ENCODE measurements at regions not wholly inside any gene's neighbourhood (a gene's known extent, or its start where the extent isn't known, plus 50 kb on each side); places are given as distances from the start of the nearest gene placed in this dataset.
"Not testable (repeated sequence)": the region's sequence is repeated elsewhere in the genome, so short reads cannot be mapped to it uniquely, and the experiment has no call there.

DNA sequence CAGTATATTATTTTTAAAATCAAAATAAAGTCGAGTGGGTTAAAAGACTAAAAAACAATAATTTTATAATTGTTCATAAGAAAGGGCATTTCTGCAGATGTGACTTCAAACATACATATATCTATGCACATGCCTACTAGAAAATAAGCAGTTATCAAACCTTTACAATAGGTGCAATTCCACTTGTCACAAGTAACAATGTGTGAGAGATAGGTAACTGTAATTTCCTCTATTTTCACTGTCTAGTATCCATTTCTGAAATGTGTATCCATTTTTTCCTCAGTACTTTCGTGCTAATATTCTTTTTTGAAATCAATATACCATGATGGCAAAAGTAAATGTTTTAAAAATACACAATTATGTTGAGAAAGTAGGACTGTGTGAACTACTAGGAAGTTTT, 96.9 kb upstream of the GNAI1 start:
- no peaks in the 10 kb centered on the region for H3K36me3 Mint-ChIP-seq
- no peak for DNase-seq (ENCODE audit: low spot score in 2 of 2)
- H3K27ac Mint-ChIP-seq: no peak overlapping the region
- H3K9me3 Mint-ChIP-seq: peaks cover 12% of the 10 kb centered on the region
- H3K4me1 Mint-ChIP-seq: no peaks in the 10 kb centered on the region
- H3K4me3 Mint-ChIP-seq: no peak overlapping the region
- no peak for ATAC-seq

GRCh38 chr7:80036107-80036506, 98.5 kb upstream of the GNAI1 start:
- DNase-seq (ENCODE audit: low spot score in 2 of 2) (no peak), ATAC-seq (no peak)
- Mint-ChIP-seq H3K36me3 (no peaks in the 10 kb centered on the region), H3K27ac (no peak overlapping the region), H3K9me3 (peaks cover 10% of the 10 kb centered on the region), H3K4me3 (no peak overlapping the region), H3K4me1 (no peaks in the 10 kb centered on the region)

DNA sequence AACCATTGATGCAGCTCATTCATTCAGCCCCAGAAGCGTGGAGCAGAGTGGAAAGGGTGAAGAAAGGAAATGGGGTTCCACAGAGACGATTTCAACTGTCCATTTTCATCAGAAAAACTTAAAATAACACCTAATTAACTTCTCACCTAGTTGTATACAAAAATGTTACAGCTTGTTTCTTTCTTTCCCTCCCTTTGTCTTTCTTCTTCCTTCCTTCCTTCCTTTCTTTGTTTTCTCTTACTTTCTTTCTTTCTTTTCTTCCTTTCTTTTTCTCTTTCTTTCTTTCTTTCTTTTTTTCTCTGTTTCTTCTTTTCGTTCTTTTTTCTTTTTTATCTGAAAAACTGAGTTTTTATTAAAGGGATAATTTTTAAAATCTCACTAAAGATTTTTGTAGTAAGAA, 105.9 kb upstream of the GNAI1 start:
- DNase-seq (ENCODE audit: low spot score in 2 of 2): no peak
- Mint-ChIP-seq H3K36me3 (no peaks in the 10 kb centered on the region), H3K9me3 (peaks cover 17% of the 10 kb centered on the region), H3K4me3 (no peak overlapping the region), H3K4me1 (no peaks in the 10 kb centered on the region), H3K27ac (no peak overlapping the region)
- ATAC-seq: no peak

DNA sequence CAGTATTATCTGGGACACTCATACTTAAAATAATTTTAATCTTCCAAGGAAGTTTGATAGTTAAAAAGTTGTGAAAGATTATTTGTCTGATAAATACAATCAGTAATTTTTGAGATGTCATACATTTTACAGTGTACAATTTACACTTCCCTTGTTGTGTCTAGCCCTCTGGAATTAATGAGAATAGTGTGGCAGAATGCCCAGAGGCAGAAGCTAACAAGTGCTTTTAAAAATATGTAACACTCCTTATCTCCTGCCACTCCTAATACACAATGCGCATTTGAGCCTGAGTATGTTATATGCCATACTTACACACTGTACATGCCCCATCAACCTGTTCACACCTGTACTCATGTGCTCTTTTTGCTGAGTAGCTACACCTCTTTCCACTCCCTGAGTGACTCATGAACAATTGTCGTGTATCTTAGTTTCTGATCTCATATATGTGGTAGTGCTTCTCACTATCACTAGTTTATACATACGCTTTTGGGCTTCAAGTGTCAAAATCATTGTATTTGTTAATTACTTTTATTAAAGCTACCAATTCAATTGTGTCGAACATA, 106.9 kb upstream of the GNAI1 start:
- Mint-ChIP-seq H3K27ac (no peak overlapping the region), H3K9me3 (peaks cover 22% of the 10 kb centered on the region), H3K4me1 (no peaks in the 10 kb centered on the region), H3K4me3 (no peak overlapping the region), H3K36me3 (no peaks in the 10 kb centered on the region)
- no peak for DNase-seq (ENCODE audit: low spot score in 2 of 2)
- no peak for ATAC-seq

GRCh38 chr7:80026766-80027165, 107.9 kb upstream of the GNAI1 start:
- Mint-ChIP-seq H3K27ac (no peak overlapping the region), H3K36me3 (no peaks in the 10 kb centered on the region), H3K4me1 (no peaks in the 10 kb centered on the region), H3K9me3 (peaks cover 22% of the 10 kb centered on the region), H3K4me3 (no peak overlapping the region)
- ATAC-seq: no peak
- no peak for DNase-seq (ENCODE audit: low spot score in 2 of 2)

- H3K4me3 Mint-ChIP-seq; ATAC-seq; H3K36me3 Mint-ChIP-seq; H3K27ac Mint-ChIP-seq; DNase-seq (ENCODE audit: low spot score in 2 of 2); H3K4me1 Mint-ChIP-seq: not testable (repeated sequence)
- H3K9me3 Mint-ChIP-seq: peaks cover 17% of the 10 kb centered on the region
Observed at GRCh38 chr7:80020277-80020676, 114.4 kb upstream of the GNAI1 start.

- not testable (repeated sequence) for H3K36me3 Mint-ChIP-seq; DNase-seq (ENCODE audit: low spot score in 2 of 2); H3K27ac Mint-ChIP-seq; H3K4me3 Mint-ChIP-seq; ATAC-seq; H3K4me1 Mint-ChIP-seq
- H3K9me3 Mint-ChIP-seq: peaks cover 17% of the 10 kb centered on the region
Observed at GRCh38 chr7:80019809-80020207, 114.8 kb upstream of the GNAI1 start.

- Mint-ChIP-seq H3K4me3 (no peak overlapping the region), H3K36me3 (no peaks in the 10 kb centered on the region), H3K9me3 (peaks cover 17% of the 10 kb centered on the region), H3K4me1 (no peaks in the 10 kb centered on the region), H3K27ac (no peak overlapping the region)
- no peak for DNase-seq (ENCODE audit: low spot score in 2 of 2)
- no peak for ATAC-seq
Observed at GRCh38 chr7:80018941-80019808, 115.5 kb upstream of the GNAI1 start.

DNA sequence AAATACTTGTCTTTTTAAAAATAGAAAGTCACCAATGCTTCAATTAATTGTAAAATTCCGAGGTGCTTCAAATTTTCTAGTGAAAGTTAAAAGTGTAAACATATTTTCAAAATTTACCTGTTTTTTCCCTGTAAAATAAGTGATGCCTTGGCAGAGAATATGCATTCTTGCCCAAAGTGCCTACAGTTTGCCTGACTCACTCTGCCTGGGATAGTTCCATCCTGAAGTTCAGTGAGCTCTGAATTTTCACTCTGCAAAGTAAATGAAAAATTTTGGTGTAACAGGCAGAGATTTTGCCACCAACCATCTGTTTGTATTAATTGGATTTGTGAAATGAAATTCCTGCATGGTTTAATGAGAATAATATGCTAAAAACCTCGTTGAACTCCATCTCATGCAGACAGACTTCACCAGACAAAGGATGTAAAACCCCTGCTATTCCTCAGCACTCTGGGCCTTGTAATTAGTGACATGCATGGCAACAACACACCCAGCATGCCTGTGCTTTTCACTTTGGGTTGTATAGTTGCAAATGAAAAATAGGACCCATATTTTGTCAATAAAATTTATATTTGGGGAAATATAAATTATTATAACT, 117.4 kb upstream of the GNAI1 start:
- Mint-ChIP-seq H3K4me3 (no peak overlapping the region), H3K4me1 (no peaks in the 10 kb centered on the region), H3K27ac (no peak overlapping the region), H3K9me3 (peaks cover 18% of the 10 kb centered on the region), H3K36me3 (no peaks in the 10 kb centered on the region)
- ATAC-seq (no peak), DNase-seq (ENCODE audit: low spot score in 2 of 2) (no peak)

GRCh38 chr7:80014511-80014910, 120.1 kb upstream of the GNAI1 start:
- no peak for ATAC-seq
- H3K4me3 Mint-ChIP-seq: no peak overlapping the region
- no peak overlapping the region for H3K27ac Mint-ChIP-seq
- DNase-seq (ENCODE audit: low spot score in 2 of 2): no peak
- no peaks in the 10 kb centered on the region for H3K4me1 Mint-ChIP-seq
- H3K9me3 Mint-ChIP-seq: peaks cover 14% of the 10 kb centered on the region
- no peaks in the 10 kb centered on the region for H3K36me3 Mint-ChIP-seq

DNA sequence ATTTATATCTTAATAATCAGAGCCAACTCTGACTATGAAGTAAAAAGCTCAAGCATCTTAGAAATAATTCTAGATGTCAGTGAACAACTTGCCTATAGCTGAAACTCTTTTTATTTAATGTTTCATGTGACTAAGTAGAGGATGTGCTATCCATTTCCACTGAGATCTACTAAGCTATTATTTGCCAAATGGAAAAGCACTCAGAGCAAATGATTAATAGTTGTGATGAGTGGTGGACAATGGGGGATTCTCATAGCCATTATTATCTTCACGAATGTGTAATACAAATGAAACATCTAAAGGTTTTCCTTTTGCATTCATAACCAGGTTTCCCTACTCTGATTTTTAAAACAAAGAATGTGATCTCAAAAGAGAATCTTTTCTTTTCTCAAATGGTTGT, 126.6 kb upstream of the GNAI1 start:
- Mint-ChIP-seq H3K36me3 (no peaks in the 10 kb centered on the region), H3K27ac (no peak overlapping the region), H3K4me1 (no peaks in the 10 kb centered on the region), H3K4me3 (no peak overlapping the region), H3K9me3 (peaks cover 4% of the 10 kb centered on the region)
- DNase-seq (ENCODE audit: low spot score in 2 of 2) (no peak), ATAC-seq (no peak)

GRCh38 chr7:80002865-80003264, 131.8 kb upstream of the GNAI1 start:
- no peaks in the 10 kb centered on the region for H3K36me3 Mint-ChIP-seq
- no peak for ATAC-seq
- no peak overlapping the region for H3K27ac Mint-ChIP-seq
- H3K4me1 Mint-ChIP-seq: no peaks in the 10 kb centered on the region
- H3K9me3 Mint-ChIP-seq: no peaks in the 10 kb centered on the region
- no peak overlapping the region for H3K4me3 Mint-ChIP-seq
- no peak for DNase-seq (ENCODE audit: low spot score in 2 of 2)

DNA sequence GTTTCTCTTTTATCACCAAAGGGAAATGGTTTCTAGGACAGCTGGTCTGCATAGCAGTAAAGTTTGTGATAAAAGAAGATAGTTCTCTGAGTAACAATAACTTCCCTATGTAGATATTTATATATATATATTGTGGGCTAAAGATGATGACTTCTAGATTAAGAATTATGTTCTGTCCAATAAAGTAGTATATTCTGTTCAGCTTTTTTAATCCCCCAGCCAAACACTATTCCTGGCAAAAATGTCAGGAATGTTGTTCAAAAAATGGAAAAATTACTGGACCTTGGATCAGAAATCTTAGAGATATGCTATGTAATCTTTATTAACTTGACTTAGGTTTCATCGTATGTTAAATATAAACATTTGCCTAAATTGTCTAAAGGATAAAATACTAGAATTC, 136.3 kb upstream of the GNAI1 start:
- no peak overlapping the region for H3K27ac Mint-ChIP-seq
- H3K36me3 Mint-ChIP-seq: no peaks in the 10 kb centered on the region
- H3K9me3 Mint-ChIP-seq: peaks cover 5% of the 10 kb centered on the region
- DNase-seq (ENCODE audit: low spot score in 2 of 2) (no peak), ATAC-seq (no peak)
- no peaks in the 10 kb centered on the region for H3K4me1 Mint-ChIP-seq
- H3K4me3 Mint-ChIP-seq: no peak overlapping the region

DNA sequence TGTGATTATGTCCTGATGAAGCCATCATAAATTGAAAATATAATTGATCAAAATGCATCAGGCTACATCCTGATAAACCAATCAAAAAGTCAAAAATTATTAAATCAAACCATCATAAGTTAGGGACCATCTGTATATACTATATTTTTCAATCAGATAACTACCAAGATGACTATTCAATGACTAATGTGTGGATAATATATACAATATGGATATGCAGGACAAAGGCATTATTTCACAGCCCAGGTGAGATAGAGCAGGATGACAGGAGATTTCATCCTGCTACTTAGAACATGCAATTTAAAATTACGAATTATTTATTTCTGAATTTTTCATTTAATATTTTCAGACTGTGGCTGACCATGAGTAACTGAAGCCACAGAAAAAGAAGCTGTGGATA, 137.3 kb upstream of the GNAI1 start:
- Mint-ChIP-seq H3K4me3 (no peak overlapping the region), H3K9me3 (peaks cover 5% of the 10 kb centered on the region), H3K36me3 (no peaks in the 10 kb centered on the region), H3K4me1 (no peaks in the 10 kb centered on the region), H3K27ac (no peak overlapping the region)
- ATAC-seq (no peak), DNase-seq (ENCODE audit: low spot score in 2 of 2) (no peak)

DNA sequence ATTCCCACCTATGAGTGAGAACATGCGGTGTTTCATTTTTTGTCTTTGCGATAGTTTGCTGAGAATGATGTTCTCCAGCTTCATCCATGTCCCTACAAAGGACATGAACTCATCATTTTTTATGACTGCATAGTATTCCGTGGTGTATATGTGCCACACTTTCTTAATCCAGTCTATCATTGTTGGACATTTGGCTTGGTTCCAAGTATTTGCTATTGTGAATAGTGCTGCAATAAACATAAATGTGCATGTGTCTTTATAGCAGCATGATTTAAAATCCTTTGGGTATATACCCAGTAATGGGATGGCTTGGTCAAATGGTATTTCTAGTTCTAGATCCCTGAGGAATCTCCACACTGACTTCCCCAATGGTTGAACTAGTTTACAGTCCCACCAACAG, 138.9 kb upstream of the GNAI1 start:
- H3K4me3 Mint-ChIP-seq; ATAC-seq; H3K9me3 Mint-ChIP-seq; H3K4me1 Mint-ChIP-seq; DNase-seq (ENCODE audit: low spot score in 2 of 2); H3K36me3 Mint-ChIP-seq; H3K27ac Mint-ChIP-seq: not testable (repeated sequence)

GRCh38 chr7:79988653-79989052, 146.0 kb upstream of the GNAI1 start:
- DNase-seq (ENCODE audit: low spot score in 2 of 2) (no peak), ATAC-seq (no peak)
- no peaks in the 10 kb centered on the region for H3K36me3 Mint-ChIP-seq
- H3K9me3 Mint-ChIP-seq: no peaks in the 10 kb centered on the region
- no peak overlapping the region for H3K4me3 Mint-ChIP-seq
- H3K4me1 Mint-ChIP-seq: no peaks in the 10 kb centered on the region
- no peak overlapping the region for H3K27ac Mint-ChIP-seq

Data from stimulated activated effector memory CD8-positive, alpha-beta T cell treated with anti-CD3 and anti-CD28 coated beads, Interleukin-12 subunit alpha, Interleukin-12 subunit beta, amount 100 ng/mL, for 72 hours (primary cell).